HL-60 (cell line): ENCODE measurements at regions not wholly inside any gene's neighbourhood (a gene's known extent, or its start where the extent isn't known, plus 50 kb on each side); places are given as distances from the start of the nearest gene placed in this dataset.

Experiments used
- DNase-seq, 2 experiments: peaks; one replicate each; pipeline ENCODE4 v3.0.0-alpha.2; 2010 to 2020; ENCODE audit warnings: low read depth in 1 of 2, low spot score in 1 of 2
- H3K27ac ChIP-seq: fragments of 250-450 bp; sonication (Bioruptor Pico); replicated peaks from 2 replicates; pipeline ENCODE4 v1.5.1; 2020; ENCODE audit warnings: mild to moderate bottlenecking, moderate library complexity
- H3K27me3 ChIP-seq: fragments of 250-450 bp; sonication (Bioruptor Pico); 2 replicates; pipeline ENCODE4 v1.5.1; 2021; ENCODE audit warnings: mild to moderate bottlenecking, moderate library complexity; ENCODE audit not compliant: insufficient read depth, poor library complexity, severe bottlenecking
- H3K4me3 ChIP-seq: replicated peaks from 2 replicates; pipeline ENCODE4 v1.5.1; 2011; ENCODE audit warnings: mild to moderate bottlenecking, control low read depth, low read length; ENCODE audit not compliant: insufficient read depth
- GABPA ChIP-seq: IDR thresholded peaks from 2 replicates; pipeline ENCODE4 v1.6.1; 2012; ENCODE audit warnings: low read depth
- POLR2AphosphoS5 ChIP-seq: IDR thresholded peaks from 2 replicates; pipeline ENCODE4 v1.6.1; 2012; ENCODE audit warnings: low read depth
- SPI1 ChIP-seq: IDR thresholded peaks from 2 replicates; pipeline ENCODE4 v1.6.1; 2012; ENCODE audit warnings: low read depth, mild to moderate bottlenecking, borderline replicate concordance
- TF ChIP-seq, protein P1 (sequence below): IDR thresholded peaks from one replicate; pipeline ENCODE4 v1.5.1; 2011; ENCODE audit warnings: low read length, control low read depth, inconsistent platforms; ENCODE audit not compliant: insufficient read depth
- TF ChIP-seq, protein P2 (sequence below): IDR thresholded peaks from 2 replicates; pipeline ENCODE4 v1.6.1; 2012; ENCODE audit warnings: low read depth; ENCODE audit not compliant: insufficient replicate concordance

DNA sequence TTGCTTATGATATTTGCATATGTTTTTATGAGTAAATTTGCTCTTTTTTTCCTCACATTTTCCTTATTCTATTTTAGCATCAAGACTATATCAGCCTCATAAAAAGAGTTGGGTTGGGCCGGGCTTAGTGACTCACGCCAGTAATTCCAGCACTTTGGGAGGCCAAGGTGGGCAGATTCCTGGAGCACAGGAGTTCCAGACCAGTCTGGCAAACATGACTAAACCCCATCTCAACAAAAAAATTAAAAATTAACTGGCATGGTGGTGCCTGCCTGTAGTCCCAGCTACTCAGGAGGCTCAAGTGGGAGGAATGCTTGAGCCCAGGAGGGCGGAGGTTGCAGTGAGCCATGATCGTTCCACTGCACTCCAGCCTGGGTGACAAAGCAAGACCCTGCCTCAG, 148.8 kb upstream of the ANO5 start:
- H3K27me3 ChIP-seq, result no peaks in the 10 kb centered on the region
- no peak for TF ChIP-seq GABPA
- no peak for DNase-seq
- H3K27ac ChIP-seq, result no peak overlapping the region
- H3K4me3 ChIP-seq, result no peak overlapping the region

DNA sequence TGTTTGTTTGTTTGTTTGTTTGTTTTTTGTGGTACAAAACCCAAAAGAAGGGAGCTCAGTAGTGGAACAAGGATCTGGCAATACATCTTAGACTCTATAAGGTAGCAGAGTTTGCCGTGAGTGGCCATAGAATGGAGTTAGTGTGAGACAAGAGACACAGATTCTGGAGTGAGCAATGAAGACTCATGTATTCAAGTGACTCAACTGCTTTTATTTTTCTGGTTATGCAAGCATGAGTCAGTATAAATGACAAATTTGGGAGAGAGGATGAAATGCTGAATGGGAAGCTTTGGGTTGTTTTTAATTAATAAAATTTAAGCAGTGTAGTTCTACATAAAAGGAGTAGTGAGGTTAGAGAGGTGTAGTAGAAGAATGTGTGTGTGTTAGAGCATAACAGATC, 143.6 kb upstream of the ANO5 start:
- DNase-seq, result no peak
- TF ChIP-seq, protein P1, sequence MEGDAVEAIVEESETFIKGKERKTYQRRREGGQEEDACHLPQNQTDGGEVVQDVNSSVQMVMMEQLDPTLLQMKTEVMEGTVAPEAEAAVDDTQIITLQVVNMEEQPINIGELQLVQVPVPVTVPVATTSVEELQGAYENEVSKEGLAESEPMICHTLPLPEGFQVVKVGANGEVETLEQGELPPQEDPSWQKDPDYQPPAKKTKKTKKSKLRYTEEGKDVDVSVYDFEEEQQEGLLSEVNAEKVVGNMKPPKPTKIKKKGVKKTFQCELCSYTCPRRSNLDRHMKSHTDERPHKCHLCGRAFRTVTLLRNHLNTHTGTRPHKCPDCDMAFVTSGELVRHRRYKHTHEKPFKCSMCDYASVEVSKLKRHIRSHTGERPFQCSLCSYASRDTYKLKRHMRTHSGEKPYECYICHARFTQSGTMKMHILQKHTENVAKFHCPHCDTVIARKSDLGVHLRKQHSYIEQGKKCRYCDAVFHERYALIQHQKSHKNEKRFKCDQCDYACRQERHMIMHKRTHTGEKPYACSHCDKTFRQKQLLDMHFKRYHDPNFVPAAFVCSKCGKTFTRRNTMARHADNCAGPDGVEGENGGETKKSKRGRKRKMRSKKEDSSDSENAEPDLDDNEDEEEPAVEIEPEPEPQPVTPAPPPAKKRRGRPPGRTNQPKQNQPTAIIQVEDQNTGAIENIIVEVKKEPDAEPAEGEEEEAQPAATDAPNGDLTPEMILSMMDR, result no peak
- TF ChIP-seq SPI1 (no peak), POLR2AphosphoS5 (no peak), GABPA (no peak)
- TF ChIP-seq, protein P2, sequence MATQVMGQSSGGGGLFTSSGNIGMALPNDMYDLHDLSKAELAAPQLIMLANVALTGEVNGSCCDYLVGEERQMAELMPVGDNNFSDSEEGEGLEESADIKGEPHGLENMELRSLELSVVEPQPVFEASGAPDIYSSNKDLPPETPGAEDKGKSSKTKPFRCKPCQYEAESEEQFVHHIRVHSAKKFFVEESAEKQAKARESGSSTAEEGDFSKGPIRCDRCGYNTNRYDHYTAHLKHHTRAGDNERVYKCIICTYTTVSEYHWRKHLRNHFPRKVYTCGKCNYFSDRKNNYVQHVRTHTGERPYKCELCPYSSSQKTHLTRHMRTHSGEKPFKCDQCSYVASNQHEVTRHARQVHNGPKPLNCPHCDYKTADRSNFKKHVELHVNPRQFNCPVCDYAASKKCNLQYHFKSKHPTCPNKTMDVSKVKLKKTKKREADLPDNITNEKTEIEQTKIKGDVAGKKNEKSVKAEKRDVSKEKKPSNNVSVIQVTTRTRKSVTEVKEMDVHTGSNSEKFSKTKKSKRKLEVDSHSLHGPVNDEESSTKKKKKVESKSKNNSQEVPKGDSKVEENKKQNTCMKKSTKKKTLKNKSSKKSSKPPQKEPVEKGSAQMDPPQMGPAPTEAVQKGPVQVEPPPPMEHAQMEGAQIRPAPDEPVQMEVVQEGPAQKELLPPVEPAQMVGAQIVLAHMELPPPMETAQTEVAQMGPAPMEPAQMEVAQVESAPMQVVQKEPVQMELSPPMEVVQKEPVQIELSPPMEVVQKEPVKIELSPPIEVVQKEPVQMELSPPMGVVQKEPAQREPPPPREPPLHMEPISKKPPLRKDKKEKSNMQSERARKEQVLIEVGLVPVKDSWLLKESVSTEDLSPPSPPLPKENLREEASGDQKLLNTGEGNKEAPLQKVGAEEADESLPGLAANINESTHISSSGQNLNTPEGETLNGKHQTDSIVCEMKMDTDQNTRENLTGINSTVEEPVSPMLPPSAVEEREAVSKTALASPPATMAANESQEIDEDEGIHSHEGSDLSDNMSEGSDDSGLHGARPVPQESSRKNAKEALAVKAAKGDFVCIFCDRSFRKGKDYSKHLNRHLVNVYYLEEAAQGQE, result no peak
- Histone ChIP-seq H3K27me3 (no peaks in the 10 kb centered on the region), H3K4me3 (no peak overlapping the region), H3K27ac (no peak overlapping the region)

DNA sequence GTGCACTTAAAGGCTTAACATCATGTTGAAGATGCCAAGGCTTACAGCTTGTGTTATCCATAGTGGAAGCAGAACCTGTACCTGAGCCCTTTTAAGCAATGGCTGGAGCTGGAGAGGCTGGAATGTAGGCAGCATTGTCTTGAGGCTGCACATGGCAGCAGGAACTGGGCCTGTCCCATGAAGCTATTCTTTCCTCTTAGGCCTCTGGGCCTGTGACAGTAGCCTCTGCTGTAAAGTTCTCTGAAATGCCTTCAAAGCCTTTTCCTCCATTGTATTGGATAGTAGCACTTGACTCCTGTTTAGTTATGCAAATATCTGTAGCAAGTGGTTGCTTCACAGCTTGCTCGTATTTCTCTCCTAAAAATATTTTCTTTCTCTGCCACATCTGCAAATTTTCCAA, 127.4 kb upstream of the ANO5 start:
- no peaks in the 10 kb centered on the region for H3K27me3 ChIP-seq
- DNase-seq, result no peak
- no peak overlapping the region for H3K27ac ChIP-seq
- H3K4me3 ChIP-seq, result no peak overlapping the region
- TF ChIP-seq GABPA (no peak), POLR2AphosphoS5 (no peak), SPI1 (no peak)
- TF ChIP-seq, protein P2, result no peak
- TF ChIP-seq, protein P1, result no peak

DNA sequence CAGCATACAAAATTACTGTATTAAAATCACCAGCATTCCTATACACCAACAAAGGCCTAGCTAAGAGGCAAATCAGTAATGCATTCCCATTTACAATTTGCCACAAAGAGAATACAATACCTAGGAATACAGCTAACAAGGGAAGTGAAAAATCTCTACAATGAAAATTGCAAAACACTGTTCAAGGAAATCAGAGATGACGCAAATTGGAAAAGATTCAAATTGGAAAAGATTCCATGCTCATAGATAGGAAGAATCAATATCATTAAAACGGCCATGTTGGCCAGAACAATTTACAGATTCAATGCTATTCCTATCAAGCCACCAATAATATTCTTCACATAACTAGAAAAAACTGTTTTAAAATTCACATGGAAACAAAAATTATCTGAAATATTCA, 123.0 kb upstream of the ANO5 start:
- TF ChIP-seq, protein P2, result no peak
- TF ChIP-seq, protein P1, result no peak
- TF ChIP-seq GABPA (no peak), POLR2AphosphoS5 (no peak), SPI1 (no peak)
- DNase-seq, result no peak
- Histone ChIP-seq H3K4me3 (no peak overlapping the region), H3K27me3 (no peaks in the 10 kb centered on the region), H3K27ac (no peak overlapping the region)
